Brain pericyte (primary cell): ENCODE measurements at regions not wholly inside any gene's neighbourhood (a gene's known extent, or its start where the extent isn't known, plus 50 kb on each side); places are given as distances from the start of the nearest gene placed in this dataset.

ENCODE experiments used
- DNase-seq: peaks from one replicate; pipeline ENCODE4 v3.0.0-alpha.2; 2012; ENCODE audit warnings: low read depth, low spot score

DNA sequence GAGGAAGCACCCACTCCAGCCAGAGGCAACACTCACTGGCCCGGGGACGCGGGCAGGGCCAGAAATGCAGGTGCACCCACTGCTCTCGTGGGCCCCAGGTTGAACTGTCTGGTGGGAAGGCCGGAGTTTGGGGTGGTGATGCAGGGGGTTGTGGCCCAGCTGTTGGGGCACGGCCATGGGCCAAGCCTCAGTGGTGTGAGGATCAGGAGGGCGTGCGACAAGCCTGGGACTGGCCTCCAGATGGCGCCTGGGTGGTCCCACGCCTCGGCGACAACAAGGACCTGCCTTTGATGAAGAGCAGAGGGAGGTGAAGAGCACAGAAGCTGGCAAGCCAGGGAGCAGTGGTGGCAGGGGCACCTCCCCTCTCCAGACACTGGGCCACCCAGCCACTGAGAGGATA lies 240.8 kb downstream of the BRD1 start:
- no peak for DNase-seq

DNA sequence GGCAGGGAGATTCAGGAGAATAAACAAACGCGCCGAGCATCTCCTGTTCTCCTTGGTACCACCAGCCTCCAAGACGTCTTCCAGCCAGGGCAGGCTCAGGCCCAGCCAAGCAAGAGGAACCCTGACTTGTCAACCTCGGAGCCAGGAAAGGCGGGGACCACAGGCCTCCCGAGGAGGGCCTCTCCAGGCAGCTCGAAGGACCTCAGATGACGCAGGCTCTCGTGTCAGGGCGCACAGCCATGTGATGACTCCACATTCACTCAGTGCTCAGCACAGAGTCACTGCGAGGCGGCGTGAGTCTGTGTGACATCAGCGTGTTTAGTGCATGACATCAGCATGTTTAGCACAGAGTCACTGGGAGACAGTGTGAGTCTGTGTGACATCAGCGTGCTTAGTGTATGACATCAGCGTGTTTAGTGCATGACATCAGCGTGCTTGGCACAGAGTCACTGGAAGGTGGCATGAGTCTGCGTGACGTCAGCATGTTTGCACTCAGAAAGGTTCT lies 241.4 kb downstream of the BRD1 start:
- no peak for DNase-seq

- DNase-seq: no peak
Measured at GRCh38 chr22:49585461-49586243, 242.0 kb downstream of the BRD1 start.

DNA sequence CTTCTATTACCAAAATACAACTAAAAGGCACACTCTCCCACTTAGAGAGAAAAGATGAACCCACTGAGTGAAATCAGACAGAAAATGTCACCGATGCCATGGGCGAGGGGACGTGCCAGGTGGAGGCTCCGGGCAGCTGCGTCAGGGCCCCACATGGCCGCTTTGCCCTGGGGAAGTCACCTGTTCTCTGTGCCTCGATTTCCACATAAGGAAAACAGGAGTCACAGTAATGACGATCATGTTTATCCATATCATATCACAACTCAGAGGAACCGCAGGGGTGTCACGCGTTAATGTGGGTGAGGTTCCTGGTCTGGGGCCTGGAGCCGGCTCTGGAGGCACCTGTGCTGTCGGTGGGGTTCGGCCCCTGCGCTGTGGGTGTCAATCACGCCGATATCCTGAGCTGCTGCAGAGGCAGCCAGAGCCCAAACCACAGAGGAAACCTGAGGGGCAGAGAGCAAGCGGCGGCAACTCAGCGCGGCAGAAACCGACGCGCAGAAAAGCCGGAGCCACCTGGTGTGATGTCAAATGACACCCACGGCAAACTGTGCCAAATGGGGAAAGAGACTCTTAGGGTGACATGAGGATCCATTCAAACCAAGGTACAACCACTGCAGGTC lies 243.7 kb downstream of the BRD1 start:
- no peak for DNase-seq

GRCh38 chr22:49583341-49583740 lies 244.3 kb downstream of the BRD1 start:
- DNase-seq: no peak

- no peak for DNase-seq
Measured at GRCh38 chr22:49582678-49583077, 245.0 kb downstream of the BRD1 start.

DNA sequence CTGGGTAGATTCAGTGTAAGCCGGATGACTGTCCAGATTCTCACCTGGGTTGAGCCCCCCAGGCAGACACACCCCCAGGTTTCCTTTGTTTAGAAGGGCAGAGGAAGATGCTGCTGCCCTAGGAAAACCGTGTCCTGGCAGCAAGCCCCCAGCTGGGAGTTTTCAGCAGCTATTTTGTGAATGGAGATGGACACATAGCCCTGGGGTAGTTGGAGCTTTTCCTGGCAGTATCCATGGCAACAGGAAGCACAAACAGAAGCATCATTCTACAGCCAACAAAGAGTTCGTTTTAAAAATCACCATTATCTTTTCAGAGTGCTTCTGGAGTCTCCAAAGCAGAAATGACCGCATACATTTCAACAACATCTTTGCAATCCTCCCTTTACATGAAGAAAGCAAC lies 245.5 kb downstream of the BRD1 start:
- no peak for DNase-seq

DNA sequence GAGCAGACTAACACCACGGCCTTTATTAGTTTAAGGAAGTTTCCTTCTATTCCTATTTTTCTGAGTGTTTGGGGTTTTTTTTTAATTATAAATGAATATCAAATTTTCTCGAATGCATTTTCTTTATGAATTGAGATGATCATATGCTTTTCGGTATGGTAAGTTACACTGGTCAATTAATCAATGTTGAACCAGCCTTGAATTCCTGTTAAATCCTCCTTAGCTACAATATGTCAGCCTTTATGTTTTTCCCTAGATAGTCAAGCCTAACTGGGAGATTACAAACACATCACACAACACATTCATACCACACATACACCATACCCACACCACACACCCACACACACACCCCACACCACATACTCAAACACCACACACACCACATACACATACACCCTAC lies 247.6 kb downstream of the BRD1 start:
- no peak for DNase-seq

- no peak for DNase-seq
Measured at GRCh38 chr22:49577168-49578060, 250.3 kb downstream of the BRD1 start.

- peak; percentile 8 for DNase-seq
Measured at GRCh38 chr22:49576241-49577141, 251.2 kb downstream of the BRD1 start.

DNA sequence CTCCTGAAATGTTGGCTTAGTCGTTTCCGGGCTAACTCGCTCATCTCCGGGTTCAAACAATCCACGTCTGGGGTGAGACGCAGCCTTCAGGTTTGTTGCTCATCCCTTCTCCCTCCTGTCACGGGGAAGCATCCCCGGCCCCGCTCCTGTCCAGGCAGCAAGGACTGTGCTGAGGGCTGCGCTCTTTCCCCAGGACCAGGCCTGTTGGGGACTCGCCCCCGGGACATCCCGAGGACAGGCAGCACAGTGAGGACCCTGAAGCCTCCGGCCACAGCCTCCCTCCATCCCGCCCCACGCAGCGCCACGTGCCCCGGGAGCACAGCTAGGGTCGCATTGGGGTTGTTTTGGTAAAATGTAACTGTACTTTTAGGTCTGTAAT lies 252.0 kb downstream of the BRD1 start:
- DNase-seq: no peak

- no peak for DNase-seq
Measured at GRCh38 chr22:49574881-49575702, 252.6 kb downstream of the BRD1 start.

GRCh38 chr22:49574205-49574880 lies 253.3 kb downstream of the BRD1 start:
- no peak for DNase-seq

GRCh38 chr22:49573109-49573765 lies 254.4 kb downstream of the BRD1 start:
- DNase-seq: no peak

DNA sequence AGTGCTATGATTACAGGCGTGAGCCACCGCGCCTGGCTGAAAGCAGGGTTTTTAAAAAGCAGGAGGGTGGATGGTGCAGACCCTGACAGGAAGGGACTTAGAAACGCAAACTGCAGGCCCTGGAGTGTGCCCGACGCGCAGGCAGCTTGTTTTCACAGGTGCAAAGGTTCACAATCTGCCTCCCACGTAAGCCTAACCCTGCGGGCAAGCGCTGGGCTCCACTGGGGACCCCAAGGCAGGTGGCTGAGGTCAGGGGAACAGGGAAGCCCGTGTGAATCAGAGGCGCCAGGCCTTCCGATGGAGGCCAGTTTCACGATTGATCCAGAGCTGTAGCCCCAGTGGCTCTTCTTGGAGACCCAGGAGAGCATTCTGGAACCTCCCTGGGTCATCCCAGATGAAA lies 256.3 kb downstream of the BRD1 start:
- no peak for DNase-seq

DNA sequence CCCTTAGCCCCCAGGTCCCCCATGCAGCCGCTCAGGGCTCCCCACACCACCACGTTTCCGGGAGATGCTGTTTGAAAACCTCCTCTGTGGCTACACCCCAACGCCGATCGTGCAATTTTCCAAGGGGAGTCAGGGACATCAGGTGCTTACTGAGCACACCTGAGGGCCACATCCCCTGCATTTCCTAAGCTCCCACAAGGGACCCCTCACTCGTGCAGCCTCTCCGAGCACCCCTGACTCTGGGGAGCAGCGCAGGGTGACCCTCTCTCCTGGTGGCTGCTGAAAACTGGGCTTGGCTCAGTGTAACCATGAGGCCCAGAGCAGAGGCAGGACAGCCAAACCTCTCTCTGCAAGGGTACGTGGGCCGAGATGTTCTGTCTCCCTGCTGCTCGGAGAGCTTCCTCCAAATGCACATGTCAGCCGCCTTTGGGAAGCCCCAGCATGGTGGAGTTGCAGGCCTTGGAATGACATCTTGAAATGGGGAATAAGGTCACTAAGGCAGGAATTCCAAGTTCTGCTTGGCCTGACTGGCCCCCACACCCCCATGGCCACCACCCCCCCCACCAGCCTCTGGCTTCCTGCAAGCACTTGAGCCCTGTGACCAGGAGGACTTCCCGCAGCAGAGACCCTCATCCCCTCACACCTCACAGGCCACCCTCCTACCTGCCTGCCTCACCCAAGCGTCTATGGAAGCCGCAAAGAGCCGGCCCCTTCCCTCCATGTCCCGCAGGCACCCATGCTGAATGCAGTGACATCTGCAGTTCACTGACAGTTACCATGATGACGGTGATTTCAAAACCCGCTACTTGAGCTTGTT lies 257.4 kb downstream of the BRD1 start:
- DNase-seq: no peak

DNA sequence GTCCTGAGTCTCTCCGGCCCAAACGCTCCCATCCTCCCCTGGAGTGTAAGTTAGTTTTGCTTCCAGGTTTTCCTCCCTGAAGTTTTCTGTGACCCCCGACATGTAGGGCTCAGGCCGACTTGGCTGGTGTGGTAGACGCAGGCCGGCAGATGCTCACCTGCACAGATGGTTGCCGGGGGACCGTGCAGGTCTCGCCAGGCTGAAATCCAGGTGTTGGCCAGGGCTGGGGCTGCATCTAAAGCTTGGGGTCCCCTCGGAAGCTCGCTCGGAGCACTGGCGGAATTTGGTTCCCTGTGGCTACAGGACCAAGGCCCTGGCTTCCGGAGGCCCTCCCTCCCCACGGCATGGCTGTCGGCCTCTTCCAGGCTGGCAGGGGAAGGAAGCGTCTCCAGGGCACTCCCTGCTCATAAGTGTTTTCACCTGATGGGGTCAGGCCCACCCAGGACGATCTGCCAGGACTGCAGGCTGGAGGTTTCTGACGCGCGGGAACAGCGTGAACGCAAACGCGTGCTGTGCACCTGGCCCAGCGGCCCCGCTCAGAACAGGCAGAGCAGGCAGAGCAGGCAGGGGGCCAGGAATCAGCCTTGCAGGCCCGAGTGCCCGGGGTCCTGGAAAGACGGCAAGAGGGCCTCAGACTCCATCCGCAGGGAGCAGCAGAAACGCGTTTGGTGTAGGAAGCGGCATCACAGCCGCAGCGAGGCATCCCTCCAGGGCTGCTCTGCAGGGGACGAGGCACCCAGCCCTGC lies 258.2 kb downstream of the BRD1 start:
- DNase-seq: no peak
